ENCODE measurements at regions not wholly inside any gene's neighbourhood (a gene's known extent, or its start where the extent isn't known, plus 50 kb on each side); places are given as distances from the start of the nearest gene placed in this dataset.
A peak's percentile ranks its signal among the peaks of the same experiment; 100 is the strongest.

DNA sequence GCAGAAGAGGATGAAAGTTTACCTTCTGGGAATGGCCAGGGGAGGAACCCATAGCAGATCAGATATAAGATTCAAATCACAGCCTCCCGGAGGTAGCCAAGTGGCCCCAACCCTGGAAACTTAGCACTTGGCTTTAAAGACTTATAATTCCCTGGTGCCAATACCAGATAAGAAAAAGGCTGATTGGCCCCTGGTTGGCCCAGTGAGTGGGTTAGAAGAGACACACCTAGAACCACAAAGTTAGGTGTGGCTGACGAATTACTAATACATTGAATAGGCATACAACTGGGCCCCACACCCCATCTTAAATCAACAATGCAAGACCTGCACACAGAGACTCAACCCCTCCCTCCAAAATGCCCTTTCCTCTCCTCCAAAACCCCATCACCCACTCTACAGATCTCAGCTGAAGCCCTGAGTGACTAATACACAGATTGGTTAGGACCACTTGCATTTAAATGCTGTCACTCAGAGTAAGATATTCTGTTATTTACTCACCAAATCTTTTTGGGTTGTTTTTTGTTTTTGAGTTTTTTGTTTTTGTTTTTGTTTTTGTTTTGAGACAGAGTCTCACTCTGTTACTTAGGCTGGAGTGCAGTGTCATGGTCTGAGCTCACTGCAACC is 315.4 kb upstream of the JARID2 start (continued):
- TF ChIP-seq NANOG (IDR thresholded peaks at IDR 0.05; ENCODE audit: borderline replicate concordance) (no peak), EZH2phosphoT487 (IDR thresholded peaks at IDR 0.05; ENCODE audit: unreplicated experiment) (no peak), STAT1 (IDR thresholded peaks at IDR 0.05; ENCODE audit: unreplicated experiment) (no peak), CREB1 (CRISPR knock-in tag; IDR thresholded peaks at IDR 0.05; ENCODE audit: low read depth) (no peak)
- TF ChIP-seq, protein P1, sequence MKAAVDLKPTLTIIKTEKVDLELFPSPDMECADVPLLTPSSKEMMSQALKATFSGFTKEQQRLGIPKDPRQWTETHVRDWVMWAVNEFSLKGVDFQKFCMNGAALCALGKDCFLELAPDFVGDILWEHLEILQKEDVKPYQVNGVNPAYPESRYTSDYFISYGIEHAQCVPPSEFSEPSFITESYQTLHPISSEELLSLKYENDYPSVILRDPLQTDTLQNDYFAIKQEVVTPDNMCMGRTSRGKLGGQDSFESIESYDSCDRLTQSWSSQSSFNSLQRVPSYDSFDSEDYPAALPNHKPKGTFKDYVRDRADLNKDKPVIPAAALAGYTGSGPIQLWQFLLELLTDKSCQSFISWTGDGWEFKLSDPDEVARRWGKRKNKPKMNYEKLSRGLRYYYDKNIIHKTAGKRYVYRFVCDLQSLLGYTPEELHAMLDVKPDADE (IDR thresholded peaks at IDR 0.05): no peak
- TF ChIP-seq, protein P2, sequence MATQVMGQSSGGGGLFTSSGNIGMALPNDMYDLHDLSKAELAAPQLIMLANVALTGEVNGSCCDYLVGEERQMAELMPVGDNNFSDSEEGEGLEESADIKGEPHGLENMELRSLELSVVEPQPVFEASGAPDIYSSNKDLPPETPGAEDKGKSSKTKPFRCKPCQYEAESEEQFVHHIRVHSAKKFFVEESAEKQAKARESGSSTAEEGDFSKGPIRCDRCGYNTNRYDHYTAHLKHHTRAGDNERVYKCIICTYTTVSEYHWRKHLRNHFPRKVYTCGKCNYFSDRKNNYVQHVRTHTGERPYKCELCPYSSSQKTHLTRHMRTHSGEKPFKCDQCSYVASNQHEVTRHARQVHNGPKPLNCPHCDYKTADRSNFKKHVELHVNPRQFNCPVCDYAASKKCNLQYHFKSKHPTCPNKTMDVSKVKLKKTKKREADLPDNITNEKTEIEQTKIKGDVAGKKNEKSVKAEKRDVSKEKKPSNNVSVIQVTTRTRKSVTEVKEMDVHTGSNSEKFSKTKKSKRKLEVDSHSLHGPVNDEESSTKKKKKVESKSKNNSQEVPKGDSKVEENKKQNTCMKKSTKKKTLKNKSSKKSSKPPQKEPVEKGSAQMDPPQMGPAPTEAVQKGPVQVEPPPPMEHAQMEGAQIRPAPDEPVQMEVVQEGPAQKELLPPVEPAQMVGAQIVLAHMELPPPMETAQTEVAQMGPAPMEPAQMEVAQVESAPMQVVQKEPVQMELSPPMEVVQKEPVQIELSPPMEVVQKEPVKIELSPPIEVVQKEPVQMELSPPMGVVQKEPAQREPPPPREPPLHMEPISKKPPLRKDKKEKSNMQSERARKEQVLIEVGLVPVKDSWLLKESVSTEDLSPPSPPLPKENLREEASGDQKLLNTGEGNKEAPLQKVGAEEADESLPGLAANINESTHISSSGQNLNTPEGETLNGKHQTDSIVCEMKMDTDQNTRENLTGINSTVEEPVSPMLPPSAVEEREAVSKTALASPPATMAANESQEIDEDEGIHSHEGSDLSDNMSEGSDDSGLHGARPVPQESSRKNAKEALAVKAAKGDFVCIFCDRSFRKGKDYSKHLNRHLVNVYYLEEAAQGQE (IDR thresholded peaks at IDR 0.05; ENCODE audit: unreplicated experiment): no peak

DNA sequence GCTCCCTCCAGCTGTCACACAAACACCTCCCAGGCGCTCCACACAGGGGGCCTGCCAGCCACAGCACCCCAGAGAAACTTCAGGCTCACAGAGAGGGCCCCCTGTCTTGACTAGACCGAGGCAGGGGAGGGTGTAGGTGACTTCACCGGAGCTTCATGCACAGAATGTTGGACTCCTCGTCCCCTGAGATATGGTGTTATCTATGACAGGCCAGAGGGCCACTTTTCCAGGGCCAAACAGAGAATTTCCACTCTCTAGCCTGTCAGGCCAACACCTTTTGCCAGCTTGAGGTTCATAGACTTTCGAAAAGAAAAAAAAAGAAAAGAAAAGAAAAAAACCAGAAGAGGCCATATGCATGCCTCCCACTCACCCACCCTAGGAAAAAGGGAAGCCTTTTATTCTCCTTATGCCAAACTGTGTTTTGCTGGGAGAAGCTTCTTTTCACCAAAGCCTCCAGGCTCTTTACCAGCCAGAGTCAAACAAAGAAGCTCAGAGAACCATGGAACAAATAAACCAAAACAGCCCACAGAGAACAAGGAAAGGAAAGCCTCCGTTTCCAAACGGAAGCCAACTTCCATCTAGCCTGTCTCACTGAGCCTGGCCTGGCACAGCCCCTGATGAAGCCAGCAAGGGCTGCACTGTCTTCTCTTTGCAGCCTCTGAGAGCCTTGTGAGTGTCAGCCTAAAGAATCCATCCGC is 313.2 kb upstream of the JARID2 start:
- no peak overlapping the region for H3K4me3 Mint-ChIP-seq

More for the DNA sequence above, 313.2 kb upstream of the JARID2 start:
- H3F3A ChIP-seq (replicated peaks; ENCODE audit: low read depth): 0 out of 2 replicates have a peak, but pooled peaks cover 8% of the 10 kb centered on the region
- peaks cover 4% of the 10 kb centered on the region for H3K27me3 Mint-ChIP-seq (ENCODE audit: insufficient read depth, low read depth, poor library complexity)
- TF ChIP-seq EZH2phosphoT487 (IDR thresholded peaks at IDR 0.05; ENCODE audit: unreplicated experiment): no peak
- TF ChIP-seq, protein P1 (IDR thresholded peaks at IDR 0.05): no peak
- TF ChIP-seq, protein P3, sequence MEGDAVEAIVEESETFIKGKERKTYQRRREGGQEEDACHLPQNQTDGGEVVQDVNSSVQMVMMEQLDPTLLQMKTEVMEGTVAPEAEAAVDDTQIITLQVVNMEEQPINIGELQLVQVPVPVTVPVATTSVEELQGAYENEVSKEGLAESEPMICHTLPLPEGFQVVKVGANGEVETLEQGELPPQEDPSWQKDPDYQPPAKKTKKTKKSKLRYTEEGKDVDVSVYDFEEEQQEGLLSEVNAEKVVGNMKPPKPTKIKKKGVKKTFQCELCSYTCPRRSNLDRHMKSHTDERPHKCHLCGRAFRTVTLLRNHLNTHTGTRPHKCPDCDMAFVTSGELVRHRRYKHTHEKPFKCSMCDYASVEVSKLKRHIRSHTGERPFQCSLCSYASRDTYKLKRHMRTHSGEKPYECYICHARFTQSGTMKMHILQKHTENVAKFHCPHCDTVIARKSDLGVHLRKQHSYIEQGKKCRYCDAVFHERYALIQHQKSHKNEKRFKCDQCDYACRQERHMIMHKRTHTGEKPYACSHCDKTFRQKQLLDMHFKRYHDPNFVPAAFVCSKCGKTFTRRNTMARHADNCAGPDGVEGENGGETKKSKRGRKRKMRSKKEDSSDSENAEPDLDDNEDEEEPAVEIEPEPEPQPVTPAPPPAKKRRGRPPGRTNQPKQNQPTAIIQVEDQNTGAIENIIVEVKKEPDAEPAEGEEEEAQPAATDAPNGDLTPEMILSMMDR (conservative IDR thresholded peaks at IDR 0.05; ENCODE audit: low read depth in 2 of 2): no peak
- 0 out of 2 replicates have a peak, but pooled peaks cover 2% of the 10 kb centered on the region for H3K9me2 ChIP-seq (ENCODE audit: insufficient read depth)
- no peaks in the 10 kb centered on the region for H3K9me3 Mint-ChIP-seq
- no peak overlapping the region for H3K4me3 ChIP-seq
- H3K4me2 ChIP-seq: no peak overlapping the region
- H3K4me1 Mint-ChIP-seq: peaks cover 12% of the 10 kb centered on the region
- ATAC-seq (peak; percentile 86), DNase-seq (ENCODE audit: low spot score) (no peak)
- peak overlapping the region; percentile 64; the same call in 1 of the 2 replicates for H3K27ac ChIP-seq (ENCODE audit: low read depth)
- H3K27me3 ChIP-seq (ENCODE audit: insufficient read depth): no peaks in the 10 kb centered on the region
- no peaks in the 10 kb centered on the region for H4K20me1 ChIP-seq (replicated peaks; ENCODE audit: insufficient read depth)
- no peaks in the 10 kb centered on the region for H3K36me3 Mint-ChIP-seq (ENCODE audit: low read depth)
- H3K27ac Mint-ChIP-seq: peak overlapping the region; percentile 54; the same call in 1 of the 2 replicates
- H3K4me1 ChIP-seq (ENCODE audit: insufficient read depth): peaks cover 9% of the 10 kb centered on the region
- no peaks in the 10 kb centered on the region for H3K79me2 ChIP-seq (replicated peaks; ENCODE audit: insufficient read depth)
- H2AFZ ChIP-seq: no peak overlapping the region
- no peaks in the 10 kb centered on the region for H3K36me3 ChIP-seq (ENCODE audit: insufficient read depth)
